NT2/D1 (cell line): ENCODE measurements at regions not wholly inside any gene's neighbourhood (a gene's known extent, or its start where the extent isn't known, plus 50 kb on each side); places are given as distances from the start of the nearest gene placed in this dataset.

Source experiments
- SUZ12 ChIP-seq: IDR thresholded peaks from 2 replicates; pipeline ENCODE4 v1.6.1; 2011; ENCODE audit not compliant: insufficient read length, insufficient read depth; ENCODE audit errors: extremely low read depth
- YY1 ChIP-seq: IDR thresholded peaks from 2 replicates; pipeline ENCODE4 v1.6.1; 2011; ENCODE audit not compliant: insufficient read length, insufficient read depth
- ZNF274 ChIP-seq: IDR thresholded peaks from 2 replicates; pipeline ENCODE4 v1.6.1; 2011; ENCODE audit warnings: mild to moderate bottlenecking, low read depth, low read length

DNA sequence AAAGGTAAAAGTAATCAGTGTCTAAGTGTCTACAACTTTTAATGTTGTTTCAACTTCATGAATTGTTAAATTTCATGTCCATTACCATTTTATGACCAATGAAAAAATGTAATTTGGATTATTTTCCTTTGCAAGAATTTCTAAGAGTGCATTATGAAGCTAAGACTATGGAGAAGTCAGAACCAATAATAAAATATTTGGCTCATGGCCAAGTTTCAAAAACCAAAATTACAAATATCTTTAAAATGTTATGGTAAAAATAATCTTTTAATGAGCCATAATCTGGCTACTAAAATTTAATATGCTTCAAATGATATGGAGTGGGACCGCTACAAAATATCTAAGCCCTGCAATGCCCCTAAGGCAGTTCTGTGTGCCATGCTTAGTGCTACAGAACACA is 294.1 kb upstream of the SMIM30 start:
- TF ChIP-seq YY1 (no peak), ZNF274 (no peak), SUZ12 (no peak)
